H9 (cell line): ENCODE measurements at regions not wholly inside any gene's neighbourhood (a gene's known extent, or its start where the extent isn't known, plus 50 kb on each side); places are given as distances from the start of the nearest gene placed in this dataset.

Experiments
- DNase-seq: peaks from one replicate; pipeline ENCODE4 v3.0.0-alpha.2; 2017
- H2AFZ ChIP-seq: one replicate; pipeline ENCODE4 v1.6.1; 2013; ENCODE audit warnings: mild to moderate bottlenecking, low read length, control low read depth, moderate library complexity
- H2AK5ac ChIP-seq: 2 replicates; pipeline ENCODE4 v1.6.1; 2013; ENCODE audit warnings: low read length, control low read depth, mixed read lengths; ENCODE audit not compliant: insufficient read length
- H2BK120ac ChIP-seq: one replicate; pipeline ENCODE4 v1.6.1; 2013; ENCODE audit warnings: low read depth, mild to moderate bottlenecking, low read length, control low read depth, inconsistent platforms; ENCODE audit not compliant: poor library complexity, severe bottlenecking
- H2BK12ac ChIP-seq: 2 replicates; pipeline ENCODE4 v1.6.1; 2013; ENCODE audit warnings: low read length, control low read depth, mixed read lengths, low read depth; ENCODE audit not compliant: insufficient read length
- H2BK15ac ChIP-seq: 2 replicates; pipeline ENCODE4 v1.6.1; 2013; ENCODE audit warnings: low read depth, low read length, control low read depth
- H2BK20ac ChIP-seq: one replicate; pipeline ENCODE4 v1.6.1; 2013; ENCODE audit warnings: low read depth, mild to moderate bottlenecking, low read length, control low read depth, inconsistent platforms; ENCODE audit not compliant: poor library complexity, severe bottlenecking
- H2BK5ac ChIP-seq: 2 replicates; pipeline ENCODE4 v1.6.1; 2013; ENCODE audit warnings: low read length, control low read depth, mixed read lengths; ENCODE audit not compliant: insufficient read length
- H3K14ac ChIP-seq: 2 replicates; pipeline ENCODE4 v1.6.1; 2013; ENCODE audit warnings: low read length, control low read depth; ENCODE audit not compliant: insufficient read depth
- H3K18ac ChIP-seq: 2 replicates; pipeline ENCODE4 v1.6.1; 2013; ENCODE audit warnings: low read depth, mild to moderate bottlenecking, mixed read lengths, low read length, control low read depth; ENCODE audit not compliant: insufficient read length
- H3K23ac ChIP-seq: 2 replicates; pipeline ENCODE4 v1.6.1; 2013; ENCODE audit warnings: low read length, control low read depth, mixed read lengths, low read depth; ENCODE audit not compliant: insufficient read length
- H3K23me2 ChIP-seq: 2 replicates; pipeline ENCODE4 v1.6.1; 2013; ENCODE audit warnings: low read depth, mild to moderate bottlenecking, mixed read lengths, low read length, control low read depth; ENCODE audit not compliant: insufficient read length, poor library complexity, severe bottlenecking
- H3K27ac ChIP-seq: 2 replicates; pipeline ENCODE4 v1.5.1; 2013; ENCODE audit warnings: low read length, control low read depth, mixed read lengths, low read depth; ENCODE audit not compliant: insufficient read length
- H3K27me3 ChIP-seq: 2 replicates; pipeline ENCODE4 v1.6.1; 2013; ENCODE audit warnings: low read length, control low read depth, inconsistent platforms; ENCODE audit not compliant: insufficient read depth
- H3K4ac ChIP-seq: 2 replicates; pipeline ENCODE4 v1.6.1; 2013; ENCODE audit warnings: low read depth, mild to moderate bottlenecking, control low read depth, inconsistent platforms, low read length, moderate library complexity
- H3K4me1 ChIP-seq: 2 replicates; pipeline ENCODE4 v1.6.1; 2013; ENCODE audit warnings: low read length, control low read depth, inconsistent platforms; ENCODE audit not compliant: insufficient read depth
- H3K4me2 ChIP-seq: 2 replicates; pipeline ENCODE4 v1.6.1; 2013; ENCODE audit warnings: low read length, control low read depth, mixed read lengths; ENCODE audit not compliant: insufficient read length, insufficient read depth
- H3K56ac ChIP-seq: 2 replicates; pipeline ENCODE4 v1.6.1; 2013; ENCODE audit warnings: low read depth, mild to moderate bottlenecking, mixed read lengths, low read length, control low read depth; ENCODE audit not compliant: insufficient read length
- H3K79me1 ChIP-seq: 2 replicates; pipeline ENCODE4 v1.6.1; 2013; ENCODE audit warnings: low read depth, mild to moderate bottlenecking, moderate library complexity, low read length, control low read depth, inconsistent platforms; ENCODE audit not compliant: insufficient read depth, poor library complexity, severe bottlenecking
- H3K79me2 ChIP-seq: 2 replicates; pipeline ENCODE4 v1.6.1; 2013; ENCODE audit warnings: low read length, control low read depth, inconsistent platforms; ENCODE audit not compliant: insufficient read depth
- H3K9ac ChIP-seq: 2 replicates; pipeline ENCODE4 v1.6.1; 2013; ENCODE audit warnings: low read length, control low read depth, mixed read lengths; ENCODE audit not compliant: insufficient read length; ENCODE audit errors: extremely low read depth
- H3K9me3 ChIP-seq: one replicate; pipeline ENCODE4 v1.6.1; 2013; ENCODE audit warnings: low read depth, low read length, inconsistent platforms; ENCODE audit not compliant: control insufficient read depth
- H3T11ph ChIP-seq: one replicate; pipeline ENCODE4 v1.6.1; 2013; ENCODE audit warnings: mild to moderate bottlenecking, low read length, control low read depth, inconsistent platforms
- H4K20me1 ChIP-seq: one replicate; pipeline ENCODE4 v1.6.1; 2013; ENCODE audit not compliant: control insufficient read depth, insufficient read length, insufficient read depth
- H4K5ac ChIP-seq: 2 replicates; pipeline ENCODE4 v1.6.1; 2013; ENCODE audit warnings: low read depth, mild to moderate bottlenecking, mixed read lengths, low read length, control low read depth; ENCODE audit not compliant: insufficient read length
- H4K8ac ChIP-seq: replicated peaks from 2 replicates; pipeline ENCODE4 v1.6.1; 2013; ENCODE audit warnings: low read length, control low read depth, mixed read lengths, low read depth; ENCODE audit not compliant: insufficient read length
- H4K91ac ChIP-seq: 2 replicates; pipeline ENCODE4 v1.6.1; 2013; ENCODE audit warnings: low read depth, mild to moderate bottlenecking, moderate library complexity, mixed read lengths, low read length, control low read depth; ENCODE audit not compliant: insufficient read length
- H3K27ac Mint-ChIP-seq, 3 experiments: 2 replicates in 2 of 3; 3 replicates in 1 of 3; pipeline ENCODE4 v1.8.0; 2020 to 2021; ENCODE audit warnings: mixed read lengths in 3 of 3, mild to moderate bottlenecking in 1 of 3, moderate library complexity in 1 of 3
- H3K27me3 Mint-ChIP-seq: 2 replicates; pipeline ENCODE4 v1.8.0; 2021; ENCODE audit warnings: low read depth, mild to moderate bottlenecking, moderate library complexity, mixed read lengths
- H3K36me3 Mint-ChIP-seq, 3 experiments: 2 replicates in 2 of 3; 3 replicates in 1 of 3; pipeline ENCODE4 v1.8.0; 2020 to 2021; ENCODE audit warnings: low read depth in 3 of 3, mixed read lengths in 3 of 3; ENCODE audit not compliant: insufficient read depth in 1 of 3
- H3K4me1 Mint-ChIP-seq, 2 experiments: 2 replicates each; pipeline ENCODE4 v1.8.0; 2020; ENCODE audit warnings: mixed read lengths in 2 of 2
- H3K4me3 Mint-ChIP-seq, 2 experiments: 2 replicates in 1 of 2; 3 replicates in 1 of 2; pipeline ENCODE4 v1.8.0; 2020 to 2021; ENCODE audit warnings: mild to moderate bottlenecking in 2 of 2, mixed read lengths in 2 of 2, moderate library complexity in 1 of 2
- H3K9me3 Mint-ChIP-seq, 2 experiments: 2 replicates in 1 of 2; 3 replicates in 1 of 2; pipeline ENCODE4 v1.8.0; 2020; ENCODE audit warnings: mild to moderate bottlenecking in 2 of 2, mixed read lengths in 2 of 2, moderate library complexity in 1 of 2
- WGBS: extraction: QIAGEN DNeasy Blood & Tissue Kit; methylation state at CpG from one replicate; pipeline ENCODE4 v1.1.7; 2013; ENCODE audit warnings: missing lambda C conversion rate, low lambda C conversion rate, mixed read lengths; ENCODE audit not compliant: insufficient read length; ENCODE audit errors: extremely low coverage; 5-methylcytosine and 5-hydroxymethylcytosine counted together
- TF ChIP-seq, protein P1 (sequence below): fragments of 200-600 bp; sonication (generic); conservative IDR thresholded peaks from 3 replicates; pipeline ENCODE4 v1.8.0; 2021; ENCODE audit warnings: antibody characterized with exemption, mild to moderate bottlenecking

DNA sequence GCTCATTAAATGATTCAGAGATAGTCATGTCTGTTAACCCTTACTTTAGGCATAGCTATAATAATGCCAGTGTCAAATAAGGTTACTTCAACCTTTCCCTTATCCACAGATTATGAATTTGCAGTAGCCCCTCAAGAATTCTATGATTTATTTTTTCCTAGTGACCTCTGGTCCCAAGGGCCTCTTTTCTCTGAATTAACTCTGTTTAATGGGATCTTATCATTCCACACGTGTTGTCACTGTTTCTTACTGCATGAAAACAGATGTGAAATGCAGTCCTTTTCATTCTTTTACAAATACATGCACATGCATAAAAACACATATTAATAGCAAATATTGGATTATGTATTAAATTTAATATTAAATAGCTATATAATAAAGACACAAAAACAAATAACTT lies 667.7 kb upstream of the FOXG1 start:
- Mint-ChIP-seq H3K36me3 (peaks cover 0 to 3% (median 0%) of the 10 kb centered on the region in 3 experiments; a peak in 2 of 7 replicates), H3K4me3 (no peak overlapping the region), H3K9me3 (no peaks in the 10 kb centered on the region), H3K4me1 (peaks cover 2 to 4% of the 10 kb centered on the region in 2 experiments; a peak in 3 of 4 replicates), H3K27me3 (no peaks in the 10 kb centered on the region; the same call in 1 of the 2 replicates), H3K27ac (no peak overlapping the region)
- Histone ChIP-seq H3K27ac (no peak overlapping the region), H4K5ac (no peak overlapping the region), H3K18ac (no peak overlapping the region), H2BK12ac (no peak overlapping the region), H3K14ac (no peak overlapping the region), H4K91ac (no peak overlapping the region), H3K79me2 (no peaks in the 10 kb centered on the region), H2AFZ (no peak overlapping the region), H3K4me2 (no peak overlapping the region), H2BK15ac (no peak overlapping the region), H3K79me1 (no peaks in the 10 kb centered on the region), H3K23ac (no peak overlapping the region), H3T11ph (no peak overlapping the region), H3K27me3 (no peaks in the 10 kb centered on the region), H4K8ac (no peak overlapping the region), H4K20me1 (no peaks in the 10 kb centered on the region), H3K56ac (no peak overlapping the region), H2BK120ac (no peak overlapping the region), H3K9me3 (no peaks in the 10 kb centered on the region), H2BK20ac (no peak overlapping the region), H2AK5ac (no peak overlapping the region), H3K23me2 (no peaks in the 10 kb centered on the region), H2BK5ac (no peak overlapping the region), H3K4me1 (no peaks in the 10 kb centered on the region; the same call in 1 of the 2 replicates), H3K4ac (no peak overlapping the region), H3K9ac (no peak overlapping the region)
- DNase-seq = no peak
- WGBS = no CpG with 5 or more reads among the region's 1 CpG
- TF ChIP-seq, protein P1, sequence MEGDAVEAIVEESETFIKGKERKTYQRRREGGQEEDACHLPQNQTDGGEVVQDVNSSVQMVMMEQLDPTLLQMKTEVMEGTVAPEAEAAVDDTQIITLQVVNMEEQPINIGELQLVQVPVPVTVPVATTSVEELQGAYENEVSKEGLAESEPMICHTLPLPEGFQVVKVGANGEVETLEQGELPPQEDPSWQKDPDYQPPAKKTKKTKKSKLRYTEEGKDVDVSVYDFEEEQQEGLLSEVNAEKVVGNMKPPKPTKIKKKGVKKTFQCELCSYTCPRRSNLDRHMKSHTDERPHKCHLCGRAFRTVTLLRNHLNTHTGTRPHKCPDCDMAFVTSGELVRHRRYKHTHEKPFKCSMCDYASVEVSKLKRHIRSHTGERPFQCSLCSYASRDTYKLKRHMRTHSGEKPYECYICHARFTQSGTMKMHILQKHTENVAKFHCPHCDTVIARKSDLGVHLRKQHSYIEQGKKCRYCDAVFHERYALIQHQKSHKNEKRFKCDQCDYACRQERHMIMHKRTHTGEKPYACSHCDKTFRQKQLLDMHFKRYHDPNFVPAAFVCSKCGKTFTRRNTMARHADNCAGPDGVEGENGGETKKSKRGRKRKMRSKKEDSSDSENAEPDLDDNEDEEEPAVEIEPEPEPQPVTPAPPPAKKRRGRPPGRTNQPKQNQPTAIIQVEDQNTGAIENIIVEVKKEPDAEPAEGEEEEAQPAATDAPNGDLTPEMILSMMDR = no peak
